IPS-18c (cell line): ENCODE measurements at regions not wholly inside any gene's neighbourhood (a gene's known extent, or its start where the extent isn't known, plus 50 kb on each side); places are given as distances from the start of the nearest gene placed in this dataset.

Source experiments
- H3K4me3 ChIP-seq: 2 replicates; pipeline ENCODE4 v1.7.0; 2013; ENCODE audit warnings: low read depth, mild to moderate bottlenecking, low read length, moderate library complexity; ENCODE audit not compliant: insufficient read depth
- H3K9me3 ChIP-seq: one replicate; pipeline ENCODE4 v1.6.1; 2013; ENCODE audit warnings: mild to moderate bottlenecking, low read length, moderate library complexity; ENCODE audit not compliant: control insufficient read depth, insufficient read depth

DNA sequence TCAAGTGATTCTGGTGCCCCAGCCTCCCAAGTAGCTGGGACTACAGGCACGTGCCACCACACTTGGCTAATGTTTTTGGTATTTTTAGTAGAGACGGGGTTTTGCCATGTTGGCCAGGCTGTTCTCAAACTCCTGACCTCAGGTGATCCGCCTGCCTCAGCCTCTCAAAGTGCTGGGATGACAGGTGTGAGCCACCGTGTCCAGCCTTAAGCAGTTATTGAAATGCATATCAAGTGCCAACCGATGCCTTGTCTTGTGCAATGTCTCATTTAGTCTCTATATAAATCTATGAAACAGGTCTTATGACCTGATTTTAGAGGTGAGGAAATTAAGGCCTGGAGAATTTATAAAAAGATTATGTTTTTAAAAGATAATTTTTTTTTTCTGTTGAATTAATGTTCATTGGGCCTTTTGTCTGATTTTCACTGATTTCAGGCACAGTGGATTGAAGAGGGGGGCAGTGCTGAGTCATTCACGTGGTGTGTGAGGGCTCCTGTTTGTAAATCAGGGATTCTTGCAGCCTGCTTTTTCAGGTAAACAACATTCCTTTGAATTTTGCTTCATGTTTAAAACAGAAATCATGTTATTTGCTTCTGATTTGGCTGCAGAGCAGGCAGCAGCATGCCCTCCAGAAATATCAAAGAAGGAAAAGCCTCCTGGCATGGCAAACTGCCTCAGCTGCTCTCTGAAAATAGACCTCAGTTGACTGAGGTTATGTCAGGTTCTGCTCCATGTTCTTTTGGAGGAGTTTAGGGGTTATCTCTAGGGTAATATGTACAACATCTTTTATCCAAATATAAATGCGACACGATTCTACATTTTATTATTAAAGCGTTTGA lies 407.0 kb upstream of the RGMA start:
- Histone ChIP-seq H3K9me3 (no peaks in the 10 kb centered on the region), H3K4me3 (no peak overlapping the region)

DNA sequence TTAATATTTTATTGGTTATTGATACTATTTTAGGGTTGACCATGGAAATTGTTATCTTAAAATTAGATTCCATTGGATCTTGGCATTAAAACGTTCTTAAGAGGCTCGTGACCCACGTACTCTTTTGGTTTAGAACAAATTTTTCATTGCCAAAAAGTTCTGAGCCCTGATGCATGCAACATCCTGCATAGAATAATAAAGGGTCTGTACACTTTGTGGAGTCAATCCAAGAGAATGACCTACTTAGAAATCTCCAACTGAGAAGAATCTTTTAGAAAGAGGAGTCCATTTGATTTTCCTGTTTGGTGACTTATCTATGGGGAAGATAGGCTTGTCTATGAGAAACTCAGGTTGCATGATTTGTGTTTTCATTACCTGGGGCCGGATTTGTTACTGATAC lies 404.2 kb upstream of the RGMA start:
- Histone ChIP-seq H3K9me3 (no peaks in the 10 kb centered on the region), H3K4me3 (no peak overlapping the region)

DNA sequence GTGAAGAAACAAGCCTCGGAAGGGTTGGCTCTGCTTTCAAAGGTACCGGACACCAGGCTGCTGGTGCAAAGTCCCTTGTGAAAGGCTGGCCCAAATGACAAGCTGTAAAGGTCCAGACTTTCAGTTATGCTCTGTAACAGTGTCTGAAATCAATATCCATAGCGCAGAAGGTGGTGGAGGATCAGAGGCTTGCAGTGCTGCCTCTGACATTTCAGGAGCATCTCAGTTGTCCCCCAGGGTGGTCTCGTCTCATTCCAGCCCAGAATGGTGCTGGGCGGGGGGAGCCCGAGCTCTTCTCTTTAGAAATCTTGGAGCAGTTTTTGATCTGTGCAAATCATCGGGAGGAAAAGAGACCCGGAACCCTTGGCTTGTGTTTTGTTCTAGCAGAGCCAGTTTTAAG lies 402.3 kb upstream of the RGMA start:
- no peaks in the 10 kb centered on the region for H3K9me3 ChIP-seq
- no peak overlapping the region for H3K4me3 ChIP-seq

DNA sequence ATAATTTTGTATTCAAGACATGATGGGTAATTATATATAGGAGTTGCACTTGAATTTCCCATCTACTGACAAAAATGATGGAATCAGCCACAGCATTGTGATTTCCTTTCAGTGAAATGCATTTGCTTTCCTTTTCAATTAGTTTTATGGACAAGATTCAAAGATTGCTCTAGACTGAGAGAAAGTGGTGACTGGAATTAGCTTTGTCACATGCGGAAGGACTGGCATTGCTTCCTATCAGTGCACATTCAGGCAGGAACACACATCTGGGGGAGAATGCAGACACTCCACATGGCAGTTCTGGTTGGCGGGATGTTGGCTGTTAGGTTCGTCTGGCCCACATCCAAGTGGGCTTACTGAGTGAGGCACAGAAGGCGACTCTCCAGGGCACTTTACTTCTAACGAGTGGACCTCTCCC lies 399.3 kb upstream of the RGMA start:
- Histone ChIP-seq H3K4me3 (no peak overlapping the region), H3K9me3 (no peaks in the 10 kb centered on the region)

DNA sequence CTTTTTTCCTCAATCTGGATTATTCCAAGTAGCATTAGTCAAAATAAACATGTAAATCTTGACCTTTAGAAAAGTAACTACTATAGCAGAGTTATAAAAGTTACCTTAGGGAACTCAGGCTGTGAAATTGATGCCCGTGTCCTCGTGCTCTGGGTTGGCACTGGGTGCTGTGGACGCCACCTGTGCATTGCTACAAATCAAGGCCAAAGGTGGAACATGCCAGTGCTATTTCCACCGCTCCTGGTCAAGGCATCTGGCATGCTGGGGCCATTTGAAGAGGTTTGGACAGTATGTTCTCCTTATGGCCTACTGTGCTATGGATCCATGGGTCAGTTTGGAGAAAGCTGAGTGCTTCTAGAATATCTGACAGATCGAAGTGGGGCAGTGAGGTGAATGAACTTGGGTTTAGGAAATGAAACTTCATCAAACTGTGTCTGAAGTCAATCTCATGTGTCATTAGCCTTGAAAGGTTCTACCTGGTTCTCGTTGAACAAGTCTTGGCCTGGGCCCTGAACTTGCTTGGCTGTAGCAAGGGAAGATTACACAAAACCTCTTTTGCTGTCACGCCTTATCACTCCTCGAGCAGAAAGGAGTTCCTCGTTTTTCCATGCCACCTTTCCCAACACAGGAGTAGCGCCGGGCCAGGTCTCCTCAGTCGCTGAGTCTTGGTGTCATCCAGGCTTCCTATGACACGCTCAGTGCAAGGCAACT lies 397.6 kb upstream of the RGMA start:
- Histone ChIP-seq H3K9me3 (no peaks in the 10 kb centered on the region), H3K4me3 (no peak overlapping the region)

DNA sequence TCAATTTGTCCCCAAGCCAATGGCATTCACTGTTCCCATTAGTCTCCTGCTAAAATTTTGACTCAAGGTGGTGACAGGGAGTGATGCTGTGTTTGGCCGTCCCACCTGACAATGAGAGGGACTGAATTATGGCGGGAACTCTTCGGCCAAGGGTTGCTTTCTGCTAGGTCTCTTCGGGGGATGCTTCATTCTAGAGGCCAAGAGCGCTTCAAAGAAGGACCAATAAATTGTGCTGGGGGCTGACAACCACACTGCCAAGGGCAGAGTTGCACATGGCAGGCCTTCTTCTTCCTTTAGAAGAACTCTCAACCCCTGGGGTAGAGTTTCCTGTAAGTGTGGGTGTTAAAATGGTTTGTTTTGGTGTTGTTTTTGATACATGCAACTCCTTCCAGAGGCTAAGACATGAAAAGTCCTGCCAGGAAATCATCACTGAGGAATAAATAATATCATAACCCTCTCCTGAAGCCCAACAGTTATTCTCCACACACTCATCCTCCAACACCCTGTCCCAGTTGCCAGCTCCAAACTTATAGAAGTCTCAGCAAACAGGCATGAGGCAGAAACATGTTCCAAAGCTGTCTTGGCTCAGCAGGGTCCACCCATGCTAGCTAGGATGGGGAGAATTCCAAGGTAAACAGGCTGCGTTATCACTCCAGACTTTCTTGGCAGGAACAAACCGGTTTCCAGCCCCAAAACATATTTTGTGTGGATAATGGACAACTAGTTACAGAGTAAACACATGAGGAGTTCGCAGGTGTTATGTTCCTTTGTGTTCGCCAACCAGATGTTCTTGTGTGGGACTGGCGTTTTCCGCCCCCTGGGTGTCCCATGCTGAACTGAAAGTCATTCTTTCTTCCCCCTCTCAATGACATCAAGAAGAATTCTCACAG lies 396.7 kb upstream of the RGMA start:
- H3K9me3 ChIP-seq = no peaks in the 10 kb centered on the region
- no peak overlapping the region for H3K4me3 ChIP-seq

DNA sequence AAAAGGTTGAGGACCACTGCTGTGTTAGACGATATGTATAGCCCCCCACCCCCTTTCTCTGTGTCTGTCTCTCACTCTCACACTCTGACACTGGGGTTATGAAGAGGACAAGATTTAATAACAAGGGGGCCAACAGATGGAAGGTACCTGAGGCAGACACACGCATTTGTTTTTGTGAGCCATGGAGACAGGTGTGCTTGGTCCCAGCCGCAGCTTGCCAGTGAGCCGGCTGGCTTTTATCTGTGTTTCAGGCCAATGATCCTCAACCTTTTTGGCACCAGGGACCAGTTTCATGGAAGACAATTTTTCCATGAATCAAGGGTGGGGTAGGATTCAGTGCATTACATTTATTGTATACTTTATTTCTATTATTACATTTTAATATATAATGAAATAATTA lies 394.9 kb upstream of the RGMA start:
- Histone ChIP-seq H3K9me3 (no peaks in the 10 kb centered on the region), H3K4me3 (no peak overlapping the region)

DNA sequence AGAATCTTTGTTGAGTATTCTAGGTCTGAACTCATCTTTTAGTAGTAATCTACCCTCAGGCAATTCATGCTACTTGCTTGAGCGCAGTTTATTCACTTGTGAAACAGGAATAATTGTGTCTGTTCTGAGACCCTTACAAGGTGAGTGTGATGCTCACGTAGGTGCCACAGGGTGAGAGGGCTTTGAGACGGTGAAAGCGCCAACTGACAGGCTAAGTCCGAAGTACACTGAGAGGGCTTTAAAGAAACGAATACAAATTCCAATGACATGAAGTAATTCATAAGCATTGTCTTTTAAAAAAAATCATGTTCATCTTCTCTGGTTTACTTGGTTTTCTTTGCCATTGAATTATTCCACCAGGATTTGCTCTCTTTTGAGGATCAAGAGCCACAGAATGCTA lies 393.7 kb upstream of the RGMA start:
- H3K4me3 ChIP-seq = no peak overlapping the region
- no peaks in the 10 kb centered on the region for H3K9me3 ChIP-seq

DNA sequence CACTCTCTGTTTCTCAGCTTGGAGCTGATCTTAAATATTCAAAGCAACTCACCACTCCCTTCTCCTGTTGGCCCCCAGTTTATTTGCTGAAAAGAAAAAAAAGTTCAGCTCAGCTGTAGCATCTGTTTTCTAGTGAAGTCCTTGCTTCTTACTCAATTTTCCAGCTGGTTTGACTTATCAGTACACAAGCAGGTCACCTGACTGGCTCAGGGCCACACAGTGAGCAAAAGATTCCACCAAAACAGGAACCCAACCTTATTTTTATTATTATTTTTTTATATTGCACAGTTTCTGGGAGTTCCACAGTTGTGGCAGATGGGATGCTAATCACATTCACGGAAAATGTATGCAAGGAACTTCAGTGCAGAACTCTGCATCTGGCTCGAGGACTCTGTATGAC lies 390.7 kb upstream of the RGMA start:
- H3K4me3 ChIP-seq = no peak overlapping the region

DNA sequence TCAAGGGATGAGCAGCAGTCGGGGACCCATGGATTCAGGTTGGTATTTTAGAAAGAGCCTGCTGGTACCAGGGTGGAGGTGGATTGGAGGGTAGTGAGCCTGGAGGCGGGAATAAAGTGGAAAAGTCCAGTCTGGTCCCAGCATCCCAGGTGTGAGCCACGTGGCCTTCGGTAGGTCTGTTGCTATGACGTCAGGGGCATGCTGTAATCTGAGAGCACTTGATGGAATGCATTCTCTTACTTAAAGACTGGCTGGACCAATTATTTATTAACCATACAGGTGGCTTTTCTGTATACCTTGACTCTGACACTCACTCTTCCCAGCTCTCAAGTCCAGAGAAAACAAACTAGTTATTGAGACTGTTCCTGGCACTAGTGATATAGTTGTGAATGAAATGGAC lies 389.9 kb upstream of the RGMA start:
- no peak overlapping the region for H3K4me3 ChIP-seq
- no peaks in the 10 kb centered on the region for H3K9me3 ChIP-seq

More for the DNA sequence above, 390.7 kb upstream of the RGMA start:
- H3K9me3 ChIP-seq = no peaks in the 10 kb centered on the region

DNA sequence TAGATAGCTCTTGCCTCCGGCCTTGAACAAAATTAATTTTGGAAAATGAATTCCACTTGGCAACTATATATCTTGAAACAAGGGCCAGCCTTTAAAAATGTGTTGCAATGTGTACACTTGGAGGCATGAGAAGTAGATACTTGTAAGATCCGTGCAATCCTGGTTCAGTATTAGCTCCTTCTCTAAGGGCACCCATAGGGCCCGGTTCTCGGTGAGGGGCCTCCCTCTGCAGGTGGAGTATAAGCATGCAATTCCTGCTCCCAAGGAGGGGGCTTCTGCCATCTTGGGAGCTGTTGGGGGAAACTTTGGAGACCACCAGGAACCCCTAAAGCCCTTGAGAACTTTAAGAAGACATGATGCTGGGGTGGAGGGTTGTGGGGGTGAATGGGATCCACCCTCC lies 388.7 kb upstream of the RGMA start:
- Histone ChIP-seq H3K9me3 (no peaks in the 10 kb centered on the region), H3K4me3 (no peak overlapping the region)

DNA sequence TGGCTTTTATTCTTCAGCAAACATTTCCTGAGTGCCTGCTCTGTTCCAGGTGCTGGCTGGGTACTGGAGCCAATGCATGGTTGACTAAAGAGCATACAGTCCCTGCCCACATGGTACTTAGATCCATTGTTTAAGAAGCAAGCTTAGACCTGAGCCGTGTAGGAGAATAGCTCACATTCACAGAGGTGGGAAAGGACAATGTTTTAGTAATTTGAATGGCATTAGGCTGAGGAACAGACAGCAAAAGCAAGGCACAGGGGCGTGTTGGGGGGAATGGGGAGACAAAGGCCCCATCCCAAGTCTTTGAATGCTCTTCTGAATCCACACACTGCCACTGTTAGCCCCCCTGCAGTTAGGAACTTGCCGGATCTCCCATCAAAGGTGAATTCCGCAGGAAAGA lies 388.2 kb upstream of the RGMA start:
- Histone ChIP-seq H3K4me3 (no peak overlapping the region), H3K9me3 (no peaks in the 10 kb centered on the region)

DNA sequence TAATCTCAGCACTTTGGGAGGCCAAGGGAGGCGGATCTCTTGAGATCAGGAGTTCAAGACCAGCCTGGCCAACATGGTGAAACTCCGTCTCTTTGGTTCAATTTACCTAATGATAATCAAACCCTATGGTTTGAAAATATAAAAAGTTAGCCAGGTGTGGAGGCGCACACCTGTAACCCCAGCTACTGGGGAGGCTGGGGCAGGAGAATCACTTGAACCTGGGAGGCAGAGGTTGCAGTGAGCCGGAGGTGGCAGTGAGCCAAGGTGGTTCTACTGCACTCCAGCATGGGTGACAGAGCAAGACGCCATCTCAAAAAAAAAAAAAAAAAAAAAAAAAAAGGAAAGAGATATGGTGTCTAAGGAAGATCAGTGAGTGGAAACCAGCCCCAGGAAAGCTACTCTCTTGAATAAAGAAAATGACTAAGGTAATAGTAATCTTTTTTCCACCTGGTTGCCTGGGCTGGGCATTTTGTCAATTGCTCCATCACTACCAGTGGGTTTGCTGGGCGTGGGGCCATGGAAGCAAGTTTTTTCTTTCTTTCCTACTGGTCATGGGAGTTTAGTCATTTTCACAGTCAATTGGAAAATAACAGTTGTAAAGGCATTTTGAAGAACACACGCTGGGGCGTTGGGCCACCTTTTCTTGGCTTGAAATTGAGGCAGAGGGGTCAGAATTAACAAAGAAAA lies 387.6 kb upstream of the RGMA start:
- H3K4me3 ChIP-seq = no peak overlapping the region
- H3K9me3 ChIP-seq = no peaks in the 10 kb centered on the region

DNA sequence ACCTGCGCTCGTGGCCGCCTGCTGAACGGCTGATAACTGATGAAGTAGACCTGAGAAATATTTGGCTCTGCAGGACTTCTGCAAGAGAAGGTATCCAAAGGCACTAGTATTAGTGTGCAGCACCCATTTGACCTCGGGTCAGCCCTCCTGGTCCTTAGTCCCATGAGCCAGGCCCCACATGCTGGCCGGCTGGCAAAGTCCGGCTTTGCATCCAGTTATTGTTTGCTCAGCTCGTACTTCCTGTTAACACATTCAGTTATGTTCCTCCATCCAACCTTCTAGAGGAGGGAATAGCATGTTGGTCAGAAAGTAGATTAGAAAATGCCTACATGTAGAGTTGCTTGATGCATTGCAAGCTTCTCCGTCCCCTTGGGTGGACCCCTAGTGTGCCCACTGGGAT lies 385.7 kb upstream of the RGMA start:
- Histone ChIP-seq H3K9me3 (no peaks in the 10 kb centered on the region), H3K4me3 (no peak overlapping the region)

DNA sequence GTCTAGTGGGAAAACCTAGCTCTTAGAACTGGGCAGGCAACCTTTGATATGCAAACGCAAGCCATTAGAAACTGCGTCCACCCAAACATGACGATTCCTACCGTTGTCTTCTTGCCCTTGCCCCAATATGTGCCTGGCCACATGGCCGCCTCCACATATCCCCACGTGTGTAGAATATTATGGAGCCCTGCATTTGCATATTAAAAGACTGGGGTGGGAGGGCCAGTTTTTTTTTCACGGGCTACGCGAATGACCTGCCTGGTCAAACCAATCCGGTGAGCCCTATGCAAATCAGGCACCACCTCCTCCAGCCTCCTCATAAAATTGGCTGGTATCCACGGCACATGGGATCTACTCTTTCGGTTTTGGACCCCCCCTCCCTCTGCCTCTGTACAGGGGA lies 381.0 kb upstream of the RGMA start:
- Histone ChIP-seq H3K4me3 (no peak overlapping the region), H3K9me3 (peaks cover under 1% of the 10 kb centered on the region)

DNA sequence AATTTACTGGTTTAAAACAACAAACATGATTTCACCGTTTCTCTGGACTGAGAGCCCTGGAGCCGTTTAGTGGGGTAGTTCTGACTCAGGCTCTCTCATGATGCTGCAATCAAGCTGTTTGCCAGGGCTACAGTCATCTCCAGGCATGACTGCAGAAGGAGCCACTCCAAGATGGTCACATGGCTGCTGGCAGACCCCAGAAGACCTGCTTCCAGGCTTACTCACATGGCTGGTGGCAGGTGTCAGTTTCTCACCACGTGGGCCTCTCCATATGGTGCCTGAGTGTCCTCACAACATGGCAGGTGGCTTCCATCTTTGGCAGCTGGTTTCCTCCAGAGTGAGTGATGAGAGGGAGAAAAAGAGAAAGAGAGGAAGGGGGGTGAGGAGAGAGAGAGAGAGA lies 378.3 kb upstream of the RGMA start:
- peaks cover 3% of the 10 kb centered on the region for H3K9me3 ChIP-seq
- H3K4me3 ChIP-seq = no peak overlapping the region

DNA sequence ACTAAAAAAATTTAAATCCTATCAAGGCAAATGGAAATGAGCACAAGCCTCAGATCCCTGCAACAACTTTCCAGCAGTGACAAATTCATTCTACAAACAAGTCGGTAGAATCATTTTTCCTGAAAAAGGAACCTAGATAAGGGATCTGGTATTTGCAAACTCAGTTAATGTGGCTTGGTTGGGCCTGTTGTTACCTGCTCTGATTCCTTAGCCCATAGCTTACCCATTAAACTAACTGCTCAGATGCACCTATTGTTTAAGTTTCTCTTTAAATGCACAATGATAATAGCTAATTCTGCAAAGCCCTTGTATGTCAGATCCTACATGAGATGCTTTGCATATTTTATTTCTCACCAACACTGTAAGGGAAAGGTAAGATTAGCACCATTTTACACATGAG lies 377.4 kb upstream of the RGMA start:
- Histone ChIP-seq H3K4me3 (no peak overlapping the region), H3K9me3 (peaks cover 3% of the 10 kb centered on the region)
